ENCODE measurements at regions not wholly inside any gene's neighbourhood (a gene's known extent, or its start where the extent isn't known, plus 50 kb on each side); places are given as distances from the start of the nearest gene placed in this dataset.

GRCh38 chr4:155592938-155593297 is 73.7 kb upstream of the GUCY1A1 start:
- ChIA-PET POLR2A (ENCODE audit: low non-redundant PET) (no interaction called here), CTCF (no interaction called here)
- Histone ChIP-seq H3K4me3 (ENCODE audit: low read depth, low read length, poor library complexity, severe bottlenecking) (no peak overlapping the region), H3K27me3 (replicated peaks; ENCODE audit: insufficient read depth, low read depth, low read length, poor library complexity) (no peaks in the 10 kb centered on the region), H3K36me3 (ENCODE audit: insufficient read depth, low read length, poor library complexity, severe bottlenecking) (no peaks in the 10 kb centered on the region), H3K27ac (ENCODE audit: low read depth, low read length, poor library complexity, severe bottlenecking) (no peak overlapping the region), H3K4me1 (ENCODE audit: insufficient read depth, low read length, poor library complexity, severe bottlenecking) (no peaks in the 10 kb centered on the region), H3K9me3 (ENCODE audit: low read depth, low read length, poor library complexity, severe bottlenecking) (no peaks in the 10 kb centered on the region)
- no peak for DNase-seq (ENCODE audit: low spot score)
- intact Hi-C loops (cut with micrococcal nuclease; ENCODE audit: unreplicated experiment), result no loop called here
- no TSS peak for BruUV-seq (replicated peaks)
- no peak for TF ChIP-seq CTCF (conservative IDR thresholded peaks at IDR 0.05; ENCODE audit: low read depth, low read length)
- no peak for TF ChIP-seq EZH2 (IDR thresholded peaks at IDR 0.05; ENCODE audit: borderline replicate concordance, low read depth, low read length, poor library complexity, severe bottlenecking)

DNA sequence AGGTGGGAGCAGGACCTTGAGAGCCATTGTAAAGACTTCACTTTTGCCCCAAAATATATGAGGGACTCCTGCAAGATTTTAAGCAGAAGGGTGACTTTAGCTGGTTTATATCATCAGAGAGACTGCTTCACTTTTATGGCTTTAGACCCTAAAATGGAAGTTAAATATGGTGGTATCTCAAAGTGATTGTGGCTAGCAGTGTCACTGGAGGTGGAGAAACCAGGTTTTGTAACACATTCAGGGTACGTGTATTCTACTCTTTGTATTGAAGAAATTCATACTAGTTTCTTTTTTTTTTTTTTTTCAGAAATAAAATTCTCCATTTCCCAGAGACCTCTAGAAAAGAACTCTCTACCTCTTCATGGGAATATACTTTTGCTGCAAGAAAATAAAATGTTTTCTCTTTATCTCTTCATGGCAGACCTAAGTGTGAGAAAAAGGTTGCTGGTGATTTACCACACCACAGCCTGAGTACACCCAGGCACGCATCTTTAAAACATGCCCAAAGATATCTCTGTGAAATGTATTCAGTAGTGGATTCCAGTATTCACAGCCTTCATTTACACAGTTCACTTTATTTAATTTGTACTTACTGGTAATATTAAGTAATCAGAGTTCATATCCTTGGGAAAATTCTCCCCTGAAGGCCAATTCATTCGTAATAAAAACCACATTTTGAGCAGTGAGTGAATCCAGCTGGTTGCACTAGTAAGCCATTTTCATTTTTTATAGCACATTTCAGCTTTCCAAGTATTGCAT is 74.3 kb upstream of the GUCY1A1 start:
- no peaks in the 10 kb centered on the region for H3K36me3 ChIP-seq (ENCODE audit: insufficient read depth, low read length, poor library complexity, severe bottlenecking)
- no TSS peak for BruUV-seq (replicated peaks)
- DNase-seq (ENCODE audit: low spot score), result no peak
- no peaks in the 10 kb centered on the region for H3K4me1 ChIP-seq (ENCODE audit: insufficient read depth, low read length, poor library complexity, severe bottlenecking)
- TF ChIP-seq CTCF (conservative IDR thresholded peaks at IDR 0.05; ENCODE audit: low read depth, low read length) (no peak), EZH2 (IDR thresholded peaks at IDR 0.05; ENCODE audit: borderline replicate concordance, low read depth, low read length, poor library complexity, severe bottlenecking) (no peak)
- H3K4me3 ChIP-seq (ENCODE audit: low read depth, low read length, poor library complexity, severe bottlenecking), result no peak overlapping the region
- no peaks in the 10 kb centered on the region for H3K27me3 ChIP-seq (replicated peaks; ENCODE audit: insufficient read depth, low read depth, low read length, poor library complexity)
- no peaks in the 10 kb centered on the region for H3K9me3 ChIP-seq (ENCODE audit: low read depth, low read length, poor library complexity, severe bottlenecking)
- intact Hi-C loops (cut with micrococcal nuclease; ENCODE audit: unreplicated experiment), result no loop called here
- no peak overlapping the region for H3K27ac ChIP-seq (ENCODE audit: low read depth, low read length, poor library complexity, severe bottlenecking)
- CTCF ChIA-PET, result no interaction called here
- POLR2A ChIA-PET (ENCODE audit: low non-redundant PET), result no interaction called here

GRCh38 chr4:155591738-155592143 is 74.9 kb upstream of the GUCY1A1 start:
- Histone ChIP-seq H3K4me1 (ENCODE audit: insufficient read depth, low read length, poor library complexity, severe bottlenecking) (no peaks in the 10 kb centered on the region), H3K36me3 (ENCODE audit: insufficient read depth, low read length, poor library complexity, severe bottlenecking) (no peaks in the 10 kb centered on the region), H3K27ac (ENCODE audit: low read depth, low read length, poor library complexity, severe bottlenecking) (no peak overlapping the region), H3K27me3 (replicated peaks; ENCODE audit: insufficient read depth, low read depth, low read length, poor library complexity) (no peaks in the 10 kb centered on the region), H3K9me3 (ENCODE audit: low read depth, low read length, poor library complexity, severe bottlenecking) (no peaks in the 10 kb centered on the region), H3K4me3 (ENCODE audit: low read depth, low read length, poor library complexity, severe bottlenecking) (no peak overlapping the region)
- ChIA-PET POLR2A (ENCODE audit: low non-redundant PET) (no interaction called here), CTCF (no interaction called here)
- no peak for DNase-seq (ENCODE audit: low spot score)
- intact Hi-C loops (cut with micrococcal nuclease; ENCODE audit: unreplicated experiment), result no loop called here
- TF ChIP-seq EZH2 (IDR thresholded peaks at IDR 0.05; ENCODE audit: borderline replicate concordance, low read depth, low read length, poor library complexity, severe bottlenecking) (no peak), CTCF (conservative IDR thresholded peaks at IDR 0.05; ENCODE audit: low read depth, low read length) (no peak)
- BruUV-seq (replicated peaks), result no TSS peak
